ENCODE measurements at regions not wholly inside any gene's neighbourhood (a gene's known extent, or its start where the extent isn't known, plus 50 kb on each side); places are given as distances from the start of the nearest gene placed in this dataset.

- TF ChIP-seq CTCF (IDR thresholded peaks at IDR 0.05; ENCODE audit: extremely low read depth, insufficient read depth, missing control alignments): no peak
- DNase-seq (ENCODE audit: low spot score): no peak
- in situ Hi-C loops (cut with MboI; ENCODE audit: low pct_unique_long_range_greater_than_20kb, low sequenced_read_pairs, unreplicated experiment): no loop called here
Measured at GRCh38 chr13:83601539-83601938, 280.7 kb downstream of the SLITRK1 start.

DNA sequence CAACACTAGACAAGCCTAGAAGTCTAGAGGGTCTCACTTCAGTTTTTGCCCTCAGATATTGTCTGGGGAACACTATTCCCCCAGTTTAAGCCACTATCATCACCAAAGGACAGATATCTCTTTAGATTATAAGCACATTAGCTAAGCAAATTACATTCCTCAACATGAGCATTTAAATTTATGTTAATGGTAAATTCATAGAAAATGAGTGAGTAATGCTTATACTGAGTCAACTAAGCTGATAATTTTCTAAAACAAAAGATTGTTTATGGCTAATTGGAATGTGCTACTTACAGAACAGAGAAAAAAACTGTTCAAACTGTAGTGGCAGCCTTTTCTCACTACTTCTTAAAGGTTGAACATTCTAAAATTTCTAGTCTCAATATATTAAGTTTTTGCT is 290.2 kb downstream of the SLITRK1 start:
- TF ChIP-seq CTCF (IDR thresholded peaks at IDR 0.05; ENCODE audit: extremely low read depth, insufficient read depth, missing control alignments): no peak
- in situ Hi-C loops (cut with MboI; ENCODE audit: low pct_unique_long_range_greater_than_20kb, low sequenced_read_pairs, unreplicated experiment): no loop called here
- DNase-seq (ENCODE audit: low spot score): no peak

GRCh38 chr13:83589814-83590213 is 292.5 kb downstream of the SLITRK1 start:
- in situ Hi-C loops (cut with MboI; ENCODE audit: low pct_unique_long_range_greater_than_20kb, low sequenced_read_pairs, unreplicated experiment): no loop called here
- no peak for DNase-seq (ENCODE audit: low spot score)
- no peak for TF ChIP-seq CTCF (IDR thresholded peaks at IDR 0.05; ENCODE audit: extremely low read depth, insufficient read depth, missing control alignments)

DNA sequence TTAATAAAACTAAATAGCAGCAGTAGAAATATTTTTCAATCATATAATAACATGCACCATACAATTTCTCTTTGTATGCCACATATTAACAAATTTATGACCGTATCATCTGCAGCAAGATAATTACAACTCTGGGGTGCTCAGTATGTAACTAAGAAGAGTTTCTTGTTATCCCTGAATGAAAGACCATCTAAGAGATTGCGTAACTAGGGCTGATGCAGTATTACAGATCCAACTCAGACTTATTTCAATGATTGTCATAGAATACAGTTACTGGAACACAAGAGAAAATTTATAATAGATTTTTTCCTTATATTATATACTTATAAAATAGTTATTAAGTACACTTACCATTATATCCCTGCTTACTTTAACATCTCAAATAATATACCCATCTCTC is 305.1 kb downstream of the SLITRK1 start:
- DNase-seq (ENCODE audit: low spot score): no peak
- in situ Hi-C loops (cut with MboI; ENCODE audit: low pct_unique_long_range_greater_than_20kb, low sequenced_read_pairs, unreplicated experiment): no loop called here
- TF ChIP-seq CTCF (IDR thresholded peaks at IDR 0.05; ENCODE audit: extremely low read depth, insufficient read depth, missing control alignments): no peak

- in situ Hi-C loops (cut with MboI; ENCODE audit: low pct_unique_long_range_greater_than_20kb, low sequenced_read_pairs, unreplicated experiment): no loop called here
- no peak for TF ChIP-seq CTCF (IDR thresholded peaks at IDR 0.05; ENCODE audit: extremely low read depth, insufficient read depth, missing control alignments)
Measured at GRCh38 chr13:83568019-83568418, 314.3 kb downstream of the SLITRK1 start.

GRCh38 chr13:83563499-83563898 is 318.8 kb downstream of the SLITRK1 start:
- DNase-seq (ENCODE audit: low spot score): no peak
- in situ Hi-C loops (cut with MboI; ENCODE audit: low pct_unique_long_range_greater_than_20kb, low sequenced_read_pairs, unreplicated experiment): no loop called here
- no peak for TF ChIP-seq CTCF (IDR thresholded peaks at IDR 0.05; ENCODE audit: extremely low read depth, insufficient read depth, missing control alignments)

More at GRCh38 chr13:83568019-83568418, 314.3 kb downstream of the SLITRK1 start:
- no peak for DNase-seq (ENCODE audit: low spot score)

DNA sequence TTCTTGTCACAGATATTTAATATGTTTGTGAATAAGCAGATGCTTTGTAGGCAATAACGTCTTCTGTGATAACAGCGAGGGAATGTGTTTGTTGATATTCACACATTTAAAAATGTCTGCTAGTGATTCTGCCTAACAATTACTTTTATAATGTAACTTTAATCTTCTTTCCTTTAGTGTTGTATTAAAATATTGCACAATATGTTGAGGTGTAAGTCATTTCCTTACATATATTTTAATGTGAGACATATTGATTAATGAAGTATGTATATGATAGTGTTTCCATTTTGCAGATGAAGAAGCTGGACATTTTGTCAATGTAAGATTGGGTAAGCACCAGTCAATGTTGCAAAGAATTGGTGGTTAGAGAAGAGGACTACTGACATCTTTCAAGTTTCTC is 324.4 kb downstream of the SLITRK1 start:
- no peak for TF ChIP-seq CTCF (IDR thresholded peaks at IDR 0.05; ENCODE audit: extremely low read depth, insufficient read depth, missing control alignments)
- no peak for DNase-seq (ENCODE audit: low spot score)
- in situ Hi-C loops (cut with MboI; ENCODE audit: low pct_unique_long_range_greater_than_20kb, low sequenced_read_pairs, unreplicated experiment): no loop called here
